Activated T-helper 1 cell treated with Interleukin-2 at 50 U/mL for 16 hours (primary cell): ENCODE measurements at regions not wholly inside any gene's neighbourhood (a gene's known extent, or its start where the extent isn't known, plus 50 kb on each side); places are given as distances from the start of the nearest gene placed in this dataset.

Experiments
- DNase-seq: peaks from one replicate; pipeline ENCODE4 v3.0.0-alpha.2; 2020; ENCODE audit warnings: low read depth

DNA sequence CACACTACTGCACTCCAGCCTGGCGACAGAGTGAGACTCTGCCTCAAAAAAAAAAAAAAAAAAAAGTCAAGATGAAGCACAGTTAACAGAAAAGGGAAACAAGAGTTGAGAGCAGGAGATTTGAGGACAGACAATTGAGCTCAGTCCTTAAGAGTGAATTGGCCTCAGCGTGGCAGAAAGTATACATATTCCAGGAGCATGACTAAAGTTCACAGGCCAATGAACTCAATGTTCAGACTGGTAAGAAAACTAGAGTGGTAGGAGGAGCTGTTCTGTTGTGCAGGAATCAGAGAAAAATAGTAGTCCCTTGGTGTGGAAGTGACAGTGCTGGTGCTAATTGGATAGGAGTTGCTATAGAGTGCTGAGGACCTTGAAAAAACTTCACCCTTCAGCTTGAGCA is 60.0 kb downstream of the NRN1 start:
- no peak for DNase-seq

GRCh38 chr6:5946181-5946580 is 60.5 kb downstream of the NRN1 start:
- DNase-seq = no peak

DNA sequence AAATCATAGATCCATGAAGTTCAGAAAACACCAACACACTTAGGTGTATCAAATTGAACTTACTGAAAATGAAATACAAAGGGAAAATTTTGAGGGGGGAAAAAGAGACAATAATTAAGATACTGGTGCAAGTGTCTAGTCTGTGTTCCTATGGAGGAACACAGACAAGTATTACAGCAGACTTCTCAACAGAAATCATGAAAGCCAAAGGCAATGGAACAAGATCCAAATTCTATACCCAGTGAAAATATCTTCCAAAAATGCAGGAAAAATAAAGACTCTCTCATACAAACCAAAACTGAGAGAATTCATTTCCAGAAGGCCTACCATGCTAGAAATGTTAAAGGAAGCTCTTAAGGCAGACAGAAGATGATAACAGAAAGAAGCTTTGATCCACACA is 63.1 kb downstream of the NRN1 start:
- no peak for DNase-seq

DNA sequence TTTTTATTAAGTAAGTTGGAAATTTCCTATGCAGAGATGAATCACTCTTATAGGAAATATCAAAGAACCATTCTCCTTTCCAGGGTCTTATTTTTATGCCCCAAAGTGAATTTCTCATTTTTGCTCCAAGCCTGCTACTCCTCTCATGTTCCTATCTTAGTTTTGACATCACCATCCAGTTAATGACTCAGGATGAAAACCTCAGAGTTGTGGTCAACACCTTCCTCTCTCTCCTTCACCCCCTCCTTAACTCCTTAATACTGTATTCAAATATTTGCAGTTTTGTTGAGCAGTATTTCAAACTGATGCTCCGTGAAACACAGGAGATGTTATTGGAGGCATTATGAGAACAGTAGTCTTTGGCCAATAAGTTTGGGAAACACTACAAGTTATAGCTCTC is 64.1 kb downstream of the NRN1 start:
- no peak for DNase-seq

DNA sequence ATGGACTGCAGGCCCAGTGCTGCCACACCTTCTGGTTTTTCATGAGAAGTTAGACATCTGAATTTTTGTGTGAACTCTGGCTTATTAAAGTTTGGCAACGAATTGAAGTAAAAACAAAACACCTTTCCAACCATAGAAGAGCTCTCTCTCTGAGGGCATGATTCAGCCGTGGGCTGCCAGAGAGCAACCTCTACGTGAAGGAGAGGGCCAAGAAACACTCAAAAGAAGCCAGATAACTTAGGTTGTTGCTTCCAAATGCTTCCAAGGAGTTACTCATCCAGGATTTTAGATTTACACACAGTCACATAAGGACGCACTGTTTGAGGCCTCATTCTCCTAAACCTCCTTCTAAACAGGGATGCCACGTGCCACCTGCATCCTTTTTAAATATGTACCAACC is 65.5 kb downstream of the NRN1 start:
- DNase-seq = no peak

DNA sequence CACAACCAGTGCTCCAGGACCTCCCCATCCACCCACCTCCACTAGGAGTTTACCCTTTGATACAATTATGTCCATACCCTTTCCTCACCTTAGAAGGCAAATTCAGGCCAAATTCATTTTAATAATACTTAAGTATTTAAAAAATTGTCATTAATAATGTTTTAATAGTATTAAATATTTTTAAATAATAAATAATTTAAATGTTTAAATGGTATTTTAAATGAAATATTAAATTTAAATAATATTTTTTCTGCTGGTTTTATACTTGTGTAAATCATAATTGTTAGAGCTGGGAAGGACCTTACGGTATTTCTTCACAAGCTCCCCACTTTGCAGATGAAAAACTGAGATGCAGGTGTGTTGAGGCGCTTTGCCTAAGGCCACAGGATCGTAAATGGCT is 67.8 kb downstream of the NRN1 start:
- no peak for DNase-seq

- DNase-seq = no peak
Measured at GRCh38 chr6:5937936-5938706, 68.6 kb downstream of the NRN1 start.

GRCh38 chr6:5937169-5937909 is 69.4 kb downstream of the NRN1 start:
- no peak for DNase-seq

GRCh38 chr6:5936631-5937030 is 70.1 kb downstream of the NRN1 start:
- no peak for DNase-seq

GRCh38 chr6:5936140-5936539 is 70.6 kb downstream of the NRN1 start:
- no peak for DNase-seq

DNA sequence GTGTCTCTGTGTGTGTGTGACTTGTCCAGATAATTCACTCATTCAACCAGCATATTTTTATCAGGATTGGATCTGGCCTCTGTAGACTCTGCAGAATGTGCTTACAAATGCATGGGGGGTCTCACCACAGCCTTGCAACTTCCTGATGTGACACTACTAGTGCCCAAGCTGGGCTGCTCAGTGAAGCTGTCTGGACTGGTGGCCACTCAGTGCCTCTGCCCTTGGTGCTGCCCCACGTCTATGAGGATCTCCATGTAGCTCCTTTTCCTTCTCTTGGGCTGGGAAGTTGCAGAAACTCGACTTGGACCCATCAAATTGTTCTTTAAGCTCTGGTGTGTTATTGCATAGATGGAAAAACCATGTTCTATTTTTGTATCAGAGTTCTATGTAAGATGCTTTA is 75.8 kb downstream of the NRN1 start:
- DNase-seq = no peak

DNA sequence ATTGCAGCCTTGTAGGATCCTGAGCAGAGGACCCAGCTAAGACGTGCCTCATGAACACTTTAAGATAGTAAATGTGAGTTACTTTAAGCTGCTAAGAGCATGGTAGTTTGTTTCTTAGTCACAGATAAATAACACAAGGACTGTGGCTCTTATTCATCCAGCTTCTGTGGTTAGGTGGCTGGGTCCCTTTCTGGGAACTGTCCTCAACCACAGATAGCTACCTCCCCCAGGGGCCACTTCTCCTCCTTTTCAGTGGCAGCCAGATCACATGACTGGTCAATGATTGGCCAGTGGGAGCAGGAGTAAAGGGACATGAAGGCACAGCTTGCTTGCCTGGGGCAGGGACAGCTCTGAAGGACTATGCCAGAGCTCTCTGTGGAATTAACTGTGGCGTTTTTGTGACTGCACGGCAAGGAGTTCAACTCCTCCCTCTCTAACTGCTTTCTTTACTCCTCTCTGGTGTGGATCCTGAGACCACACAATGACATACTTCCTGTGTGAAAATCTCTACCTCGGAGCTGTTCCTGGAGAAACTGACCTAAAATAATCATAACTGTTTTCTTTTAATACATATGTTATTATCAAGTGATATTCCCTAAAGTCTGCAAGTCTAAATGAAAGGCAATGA is 76.5 kb downstream of the NRN1 start:
- DNase-seq = no peak

GRCh38 chr6:5923840-5924239 is 82.9 kb downstream of the NRN1 start:
- no peak for DNase-seq

DNA sequence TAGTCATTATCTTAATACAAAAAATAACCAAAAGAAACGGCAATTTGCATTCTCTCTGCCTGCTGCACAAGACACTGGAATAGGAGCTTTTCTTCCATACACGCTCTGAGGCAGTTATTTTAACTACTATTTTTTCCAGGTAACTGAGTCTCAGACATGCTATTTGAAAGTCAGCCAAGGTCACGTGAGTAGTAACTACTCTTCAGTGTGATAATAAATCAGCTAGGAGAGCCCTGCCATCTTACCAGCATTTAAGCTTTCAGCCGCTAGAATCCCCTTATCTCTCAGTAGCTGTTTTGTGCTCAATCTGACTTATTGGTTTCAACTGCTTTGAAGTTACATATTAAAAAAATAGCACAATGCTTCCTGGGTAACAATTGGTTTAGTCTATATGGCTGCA is 84.5 kb downstream of the NRN1 start:
- DNase-seq = no peak

DNA sequence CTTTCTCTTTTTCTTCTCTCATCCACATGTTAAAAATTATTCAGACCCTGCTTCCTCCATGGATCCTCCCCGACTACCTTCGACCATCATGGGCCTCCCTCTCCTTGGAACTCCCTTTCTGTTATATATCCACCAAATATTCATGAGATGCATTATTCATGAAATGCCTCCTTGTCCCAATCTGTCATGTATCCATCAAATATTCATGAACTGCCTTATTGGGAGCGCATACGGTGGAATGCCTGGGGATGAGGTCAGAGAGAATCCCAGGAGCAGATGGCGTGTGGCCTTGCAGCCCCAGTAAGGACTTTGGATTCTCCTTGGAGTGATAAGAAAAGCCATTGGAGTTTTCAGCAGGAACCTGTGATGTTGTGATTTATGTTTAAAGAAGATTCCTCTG is 97.0 kb downstream of the NRN1 start:
- DNase-seq = no peak

DNA sequence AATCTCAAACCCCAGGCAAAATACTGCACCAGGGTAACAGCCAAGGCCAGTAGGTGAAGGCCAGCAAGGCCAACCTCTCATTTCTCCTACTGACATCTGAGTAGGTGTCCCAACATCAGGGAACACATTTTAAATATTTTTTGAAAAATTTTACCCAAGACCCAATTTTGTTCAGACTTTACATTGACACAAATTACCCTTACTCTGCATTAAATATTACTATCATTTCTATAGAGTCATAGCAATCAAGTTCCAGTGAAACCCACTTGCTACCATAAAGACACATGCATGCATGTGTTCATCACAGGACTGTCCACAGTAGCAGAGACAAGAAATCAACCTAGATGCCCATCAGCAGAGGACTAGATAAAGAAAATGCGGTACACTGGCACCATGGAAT is 99.9 kb downstream of the NRN1 start:
- no peak for DNase-seq

GRCh38 chr6:5906340-5906670 is 100.4 kb downstream of the NRN1 start:
- DNase-seq = no peak

- no peak for DNase-seq
Measured at GRCh38 chr6:5905431-5906339, 101.0 kb downstream of the NRN1 start.

GRCh38 chr6:5904532-5904931 is 102.2 kb downstream of the NRN1 start:
- DNase-seq = no peak

DNA sequence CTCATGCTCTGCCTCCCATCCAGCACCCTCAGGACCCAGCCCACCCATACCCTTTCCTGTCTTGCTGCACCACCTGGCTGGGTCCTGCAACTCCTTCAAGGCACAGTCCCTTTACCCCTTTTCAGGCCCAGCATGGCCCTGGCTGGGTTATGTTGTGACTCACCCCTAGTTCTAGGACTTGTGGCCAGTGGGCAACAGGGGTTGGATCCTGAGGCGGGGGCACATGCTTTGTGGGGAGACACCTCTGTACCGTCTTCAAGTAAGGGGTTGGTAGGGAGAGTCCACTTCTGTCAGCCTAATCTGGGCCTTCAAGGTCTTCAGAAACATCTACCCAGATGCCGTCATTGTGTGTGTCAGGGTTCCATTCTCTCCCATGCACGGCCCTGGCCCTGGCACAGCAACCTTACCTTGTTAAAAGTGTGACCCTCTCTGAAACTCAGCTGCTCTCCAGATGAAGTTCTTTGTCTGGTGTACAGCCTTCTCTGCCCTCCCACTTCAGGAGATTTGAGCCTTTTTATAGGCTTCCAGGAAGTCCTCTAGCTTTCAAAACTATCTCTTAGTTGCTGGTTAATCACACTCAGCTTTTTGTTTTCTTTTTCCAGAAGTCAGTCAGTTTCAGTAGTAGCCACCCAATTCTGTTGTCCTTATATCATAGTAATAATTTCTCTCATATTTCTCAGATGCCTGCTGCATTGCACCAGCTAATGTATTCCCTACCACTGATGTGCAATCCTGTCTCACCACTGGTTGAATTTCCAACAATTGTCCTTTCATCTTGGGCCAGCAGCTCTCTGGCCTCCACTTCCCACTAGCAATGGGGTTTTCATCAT is 107.3 kb downstream of the NRN1 start:
- DNase-seq = no peak

DNA sequence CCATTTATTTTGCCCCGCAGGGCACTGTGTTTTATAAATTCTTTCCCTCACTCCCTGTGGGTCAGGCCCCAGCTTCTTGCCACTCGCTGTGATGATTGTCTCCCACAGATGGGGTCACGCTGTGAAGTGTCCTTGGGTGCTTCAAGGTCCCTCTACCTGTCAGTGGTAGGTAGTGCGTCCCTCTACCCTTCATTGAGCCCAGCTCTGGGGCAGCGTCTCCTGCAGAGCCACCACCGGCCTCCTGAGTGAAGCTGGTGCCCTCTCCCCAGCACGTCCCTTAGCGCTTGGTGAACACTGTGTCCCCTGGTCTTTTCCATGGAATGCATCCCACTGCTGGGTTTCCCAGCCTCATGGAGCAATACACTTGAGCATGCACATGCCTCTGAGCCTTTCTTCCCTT is 108.2 kb downstream of the NRN1 start:
- DNase-seq = no peak

DNA sequence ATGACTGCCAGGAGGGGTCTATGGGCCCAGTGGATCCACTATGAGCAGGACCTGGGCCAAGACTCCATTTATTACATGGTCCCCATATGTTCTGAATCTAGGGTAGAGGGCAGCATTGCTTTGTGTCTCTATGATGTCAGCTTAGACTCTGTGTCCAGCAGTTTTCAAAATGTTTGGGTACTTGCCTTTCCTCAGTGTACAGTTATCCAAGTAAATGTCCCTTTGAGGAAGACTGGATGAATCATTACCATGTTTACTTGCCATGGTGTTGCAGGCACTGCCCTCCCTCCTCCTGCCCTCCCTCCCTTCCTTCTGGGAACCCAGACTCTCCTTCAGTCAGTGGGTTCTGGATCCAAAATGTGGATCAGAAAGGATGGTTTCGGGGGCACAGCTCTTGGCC is 108.6 kb downstream of the NRN1 start:
- no peak for DNase-seq
